ENCODE measurements at regions not wholly inside any gene's neighbourhood (a gene's known extent, or its start where the extent isn't known, plus 50 kb on each side); places are given as distances from the start of the nearest gene placed in this dataset.
"Not testable (repeated sequence)": the region's sequence is repeated elsewhere in the genome, so short reads cannot be mapped to it uniquely, and the experiment has no call there.

DNA sequence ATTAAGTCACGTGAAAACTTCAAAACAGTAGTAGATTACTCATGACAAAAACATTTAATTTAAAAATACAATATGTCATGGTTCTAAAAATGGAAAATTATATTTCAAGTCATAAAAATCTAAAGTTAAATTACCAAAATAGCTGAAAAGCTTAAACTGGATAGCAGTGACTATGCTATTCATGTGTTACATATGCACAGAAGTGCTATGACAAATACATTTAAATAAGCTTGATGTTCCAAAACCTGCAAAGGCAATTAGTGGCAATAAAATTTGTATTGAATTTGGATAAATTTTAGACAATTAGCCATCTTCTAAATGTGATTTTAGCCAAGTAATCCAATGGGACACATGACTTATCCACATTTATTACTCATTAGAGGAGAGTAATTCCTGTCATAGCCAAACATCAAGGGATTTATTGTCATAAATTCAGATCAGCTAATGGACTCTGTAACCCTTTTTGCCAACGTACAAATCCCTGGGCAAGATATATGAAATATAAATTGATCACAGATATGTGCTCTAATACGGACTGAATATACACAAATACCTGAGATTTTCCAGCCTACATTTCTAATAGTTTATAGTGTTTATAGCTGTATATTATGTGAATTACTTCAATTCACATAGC lies 419.4 kb downstream of the ISL1 start:
- H3K27ac ChIP-seq (ENCODE audit: low read depth in 1 of 2, low read length in 2 of 2): no peak overlapping the region
- no peaks in the 10 kb centered on the region for H3K27me3 ChIP-seq (ENCODE audit: control insufficient read depth in 1 of 2, insufficient read depth in 2 of 2, low read length in 1 of 2)
- ATAC-seq (ENCODE audit: low FRiP score): no peak
- intact Hi-C loops (cut with DNase I): no loop called here
- H3K9me3 ChIP-seq (ENCODE audit: control insufficient read depth, low read length): no peaks in the 10 kb centered on the region
- WGBS, 2 donors: 58 to 68% methylated on average over 3 of the region's 3 CpGs
- no peaks in the 10 kb centered on the region for H3K4me1 ChIP-seq (ENCODE audit: control insufficient read depth in 1 of 2, insufficient read depth in 2 of 2, low read length in 2 of 2)
- H3K36me3 ChIP-seq (ENCODE audit: control insufficient read depth in 1 of 2, insufficient read depth in 2 of 2, low read length in 1 of 2): no peaks in the 10 kb centered on the region
- no peak for DNase-seq
- H3K4me3 ChIP-seq (ENCODE audit: low read length in 2 of 2): no peak overlapping the region

DNA sequence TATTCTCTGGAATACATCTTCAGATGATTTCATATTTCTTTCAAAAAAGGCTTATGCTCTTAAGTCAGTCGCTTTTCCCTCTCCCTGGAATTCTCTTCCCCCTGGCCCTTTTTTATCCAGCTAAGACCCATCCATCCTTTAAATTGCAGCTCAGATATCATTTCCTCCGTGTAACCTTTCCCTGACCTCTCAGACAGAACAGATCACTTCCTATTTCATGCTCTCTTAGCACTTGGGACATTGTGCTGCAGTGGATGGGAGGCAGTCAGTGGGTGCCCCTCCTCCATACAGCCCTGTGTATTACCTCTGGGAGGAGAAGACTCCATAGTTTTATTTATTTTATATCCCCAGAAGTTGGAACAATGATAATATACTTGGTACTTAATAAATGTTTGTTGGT lies 423.4 kb downstream of the ISL1 start:
- ATAC-seq (ENCODE audit: low FRiP score) (no peak), DNase-seq (no peak)
- Histone ChIP-seq H3K4me1 (ENCODE audit: control insufficient read depth in 1 of 2, insufficient read depth in 2 of 2, low read length in 2 of 2) (no peaks in the 10 kb centered on the region), H3K36me3 (ENCODE audit: control insufficient read depth in 1 of 2, insufficient read depth in 2 of 2, low read length in 1 of 2) (no peaks in the 10 kb centered on the region), H3K9me3 (ENCODE audit: control insufficient read depth, low read length) (no peaks in the 10 kb centered on the region), H3K4me3 (ENCODE audit: low read length in 2 of 2) (no peak overlapping the region), H3K27me3 (ENCODE audit: control insufficient read depth in 1 of 2, insufficient read depth in 2 of 2, low read length in 1 of 2) (no peaks in the 10 kb centered on the region), H3K27ac (ENCODE audit: low read depth in 1 of 2, low read length in 2 of 2) (no peak overlapping the region)
- 18 to 30% methylated on average over 2 of the region's 2 CpGs for WGBS, 2 donors
- intact Hi-C loops (cut with DNase I): no loop called here

- H3K36me3 ChIP-seq (ENCODE audit: control insufficient read depth in 1 of 2, insufficient read depth in 2 of 2, low read length in 1 of 2): no peaks in the 10 kb centered on the region
- ATAC-seq (ENCODE audit: low FRiP score) (no peak), DNase-seq (no peak)
- no peaks in the 10 kb centered on the region for H3K27me3 ChIP-seq (ENCODE audit: control insufficient read depth in 1 of 2, insufficient read depth in 2 of 2, low read length in 1 of 2)
- intact Hi-C loops (cut with DNase I): no loop called here
- 32 to 34% methylated on average over 3 of the region's 3 CpGs for WGBS, 2 donors
- H3K9me3 ChIP-seq (ENCODE audit: control insufficient read depth, low read length): no peaks in the 10 kb centered on the region
- no peaks in the 10 kb centered on the region for H3K4me1 ChIP-seq (ENCODE audit: control insufficient read depth in 1 of 2, insufficient read depth in 2 of 2, low read length in 2 of 2)
- H3K4me3 ChIP-seq (ENCODE audit: low read length in 2 of 2): no peak overlapping the region
- H3K27ac ChIP-seq (ENCODE audit: low read depth in 1 of 2, low read length in 2 of 2): no peak overlapping the region
Measured at GRCh38 chr5:51810592-51810991, 427.3 kb downstream of the ISL1 start.

- ATAC-seq (ENCODE audit: low FRiP score): no peak
- no peak for DNase-seq
- 9 to 19% methylated on average over 4 of the region's 4 CpGs for WGBS, 2 donors
Measured at GRCh38 chr5:51811883-51812471, 428.7 kb downstream of the ISL1 start.

DNA sequence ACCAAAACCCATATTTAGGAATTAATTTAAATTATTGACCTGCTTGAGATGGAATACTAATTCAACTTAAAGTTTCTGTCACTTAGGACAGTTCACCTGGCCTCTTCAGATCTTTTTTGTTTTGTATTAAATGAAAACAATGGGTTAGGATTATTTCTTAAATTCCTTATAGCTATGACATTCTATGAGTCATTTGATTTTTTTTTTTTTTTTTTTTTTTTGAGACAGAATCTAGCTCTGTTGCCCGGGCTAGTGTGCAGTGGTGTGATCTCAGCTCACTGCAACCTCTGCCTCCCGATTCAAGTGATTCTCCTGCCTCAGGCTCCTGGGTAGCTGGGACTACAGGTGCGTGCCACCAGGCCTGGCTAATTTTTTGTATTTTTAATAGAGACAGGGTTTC lies 431.6 kb downstream of the ISL1 start:
- 86 to 95% methylated on average over 2 to 3 of the region's 3 CpGs for WGBS, 2 donors
- H3K4me3 ChIP-seq (ENCODE audit: low read length in 2 of 2); intact Hi-C loops (cut with DNase I): not testable (repeated sequence)

More at GRCh38 chr5:51811883-51812471, 428.7 kb downstream of the ISL1 start:
- H3K4me1 ChIP-seq (ENCODE audit: control insufficient read depth in 1 of 2, insufficient read depth in 2 of 2, low read length in 2 of 2): no peaks in the 10 kb centered on the region
- H3K4me3 ChIP-seq (ENCODE audit: low read length in 2 of 2): no peak overlapping the region
- no peak overlapping the region for H3K27ac ChIP-seq (ENCODE audit: low read depth in 1 of 2, low read length in 2 of 2)
- no peaks in the 10 kb centered on the region for H3K27me3 ChIP-seq (ENCODE audit: control insufficient read depth in 1 of 2, insufficient read depth in 2 of 2, low read length in 1 of 2)
- H3K9me3 ChIP-seq (ENCODE audit: control insufficient read depth, low read length): no peaks in the 10 kb centered on the region
- intact Hi-C loops (cut with DNase I): no loop called here
- no peaks in the 10 kb centered on the region for H3K36me3 ChIP-seq (ENCODE audit: control insufficient read depth in 1 of 2, insufficient read depth in 2 of 2, low read length in 1 of 2)

DNA sequence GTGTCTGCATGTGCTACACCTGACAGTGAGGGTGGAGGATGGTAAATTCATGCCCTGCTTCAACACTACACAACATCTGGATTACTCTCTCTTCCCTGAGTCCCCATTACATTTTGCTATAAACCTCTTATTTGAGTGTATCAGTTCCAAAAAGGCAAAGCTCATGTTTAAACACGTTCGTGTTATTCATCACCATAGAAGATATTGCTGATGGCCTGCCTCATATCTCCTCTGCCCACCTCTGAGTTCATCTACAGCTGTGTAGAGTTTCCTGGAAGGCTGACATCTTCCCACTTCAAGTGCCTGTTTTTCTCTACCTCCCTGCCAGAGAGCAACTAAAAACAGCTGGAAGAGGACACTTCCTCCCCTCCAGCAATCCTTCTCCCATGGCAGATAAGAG lies 433.2 kb downstream of the ISL1 start:
- intact Hi-C loops (cut with DNase I): no loop called here
- no peak for DNase-seq
- Histone ChIP-seq H3K9me3 (ENCODE audit: control insufficient read depth, low read length) (no peaks in the 10 kb centered on the region), H3K27ac (ENCODE audit: low read depth in 1 of 2, low read length in 2 of 2) (no peak overlapping the region), H3K27me3 (ENCODE audit: control insufficient read depth in 1 of 2, insufficient read depth in 2 of 2, low read length in 1 of 2) (no peaks in the 10 kb centered on the region), H3K4me3 (ENCODE audit: low read length in 2 of 2) (no peak overlapping the region), H3K36me3 (ENCODE audit: control insufficient read depth in 1 of 2, insufficient read depth in 2 of 2, low read length in 1 of 2) (no peaks in the 10 kb centered on the region), H3K4me1 (ENCODE audit: control insufficient read depth in 1 of 2, insufficient read depth in 2 of 2, low read length in 2 of 2) (no peaks in the 10 kb centered on the region)
- WGBS, 2 donors: 79 to 87% methylated on average over 2 of the region's 2 CpGs
- no peak for ATAC-seq (ENCODE audit: low FRiP score)

More for the DNA sequence above, 431.6 kb downstream of the ISL1 start:
- not testable (repeated sequence) for DNase-seq; H3K9me3 ChIP-seq (ENCODE audit: control insufficient read depth, low read length); ATAC-seq (ENCODE audit: low FRiP score); H3K27ac ChIP-seq (ENCODE audit: low read depth in 1 of 2, low read length in 2 of 2); H3K27me3 ChIP-seq (ENCODE audit: control insufficient read depth in 1 of 2, insufficient read depth in 2 of 2, low read length in 1 of 2); H3K4me1 ChIP-seq (ENCODE audit: control insufficient read depth in 1 of 2, insufficient read depth in 2 of 2, low read length in 2 of 2); H3K36me3 ChIP-seq (ENCODE audit: control insufficient read depth in 1 of 2, insufficient read depth in 2 of 2, low read length in 1 of 2)

DNA sequence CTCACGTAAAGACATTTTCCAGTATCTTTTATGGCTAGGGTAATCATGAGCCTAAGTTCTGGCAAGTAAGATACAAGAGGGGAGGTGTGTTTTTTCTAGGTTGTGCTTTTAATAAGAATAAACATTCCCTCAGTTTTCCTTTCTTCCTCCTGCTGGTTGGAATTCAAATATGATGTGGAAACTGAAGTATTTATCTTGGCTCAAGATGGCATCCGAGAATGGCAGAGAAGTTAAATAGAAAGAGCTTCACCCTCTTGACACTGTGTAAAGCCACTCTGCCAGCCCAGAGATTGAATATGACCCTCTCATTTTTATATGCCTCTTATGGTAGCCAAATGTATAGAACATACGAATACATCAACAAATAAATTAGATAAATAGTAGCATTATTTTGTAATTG lies 438.4 kb downstream of the ISL1 start:
- no peaks in the 10 kb centered on the region for H3K4me1 ChIP-seq (ENCODE audit: control insufficient read depth in 1 of 2, insufficient read depth in 2 of 2, low read length in 2 of 2)
- intact Hi-C loops (cut with DNase I): no loop called here
- no peaks in the 10 kb centered on the region for H3K27me3 ChIP-seq (ENCODE audit: control insufficient read depth in 1 of 2, insufficient read depth in 2 of 2, low read length in 1 of 2)
- no peak for DNase-seq
- no peak overlapping the region for H3K27ac ChIP-seq (ENCODE audit: low read depth in 1 of 2, low read length in 2 of 2)
- no peak overlapping the region for H3K4me3 ChIP-seq (ENCODE audit: low read length in 2 of 2)
- ATAC-seq (ENCODE audit: low FRiP score): no peak
- no peaks in the 10 kb centered on the region for H3K9me3 ChIP-seq (ENCODE audit: control insufficient read depth, low read length)
- WGBS, 2 donors: 23 to 28% methylated on average over 3 of the region's 3 CpGs
- H3K36me3 ChIP-seq (ENCODE audit: control insufficient read depth in 1 of 2, insufficient read depth in 2 of 2, low read length in 1 of 2): no peaks in the 10 kb centered on the region

DNA sequence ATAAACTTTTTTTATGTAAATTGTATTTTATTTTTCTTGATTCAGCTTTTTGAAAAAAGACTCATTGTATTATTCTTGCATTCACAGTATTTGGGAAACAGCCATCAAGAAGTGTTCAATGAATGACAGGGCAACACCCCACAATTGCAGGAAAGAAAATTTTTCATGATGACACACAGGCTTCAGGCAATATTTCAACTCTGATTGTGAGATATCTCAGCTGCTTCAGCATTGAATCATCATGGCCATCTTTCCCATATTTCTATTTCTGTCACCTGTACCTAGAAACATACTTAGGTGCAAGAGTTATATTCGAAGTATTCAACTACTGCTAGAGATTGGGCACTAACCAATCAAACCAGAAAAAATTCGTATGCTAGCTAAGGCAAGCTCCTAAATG lies 446.0 kb downstream of the ISL1 start:
- no peaks in the 10 kb centered on the region for H3K9me3 ChIP-seq (ENCODE audit: control insufficient read depth, low read length)
- ATAC-seq (ENCODE audit: low FRiP score) (no peak), DNase-seq (no peak)
- intact Hi-C loops (cut with DNase I): no loop called here
- H3K36me3 ChIP-seq (ENCODE audit: control insufficient read depth in 1 of 2, insufficient read depth in 2 of 2, low read length in 1 of 2): no peaks in the 10 kb centered on the region
- no peak overlapping the region for H3K27ac ChIP-seq (ENCODE audit: low read depth in 1 of 2, low read length in 2 of 2)
- WGBS, 2 donors: 58 to 69% methylated on average over 2 of the region's 2 CpGs
- no peaks in the 10 kb centered on the region for H3K27me3 ChIP-seq (ENCODE audit: control insufficient read depth in 1 of 2, insufficient read depth in 2 of 2, low read length in 1 of 2)
- no peaks in the 10 kb centered on the region for H3K4me1 ChIP-seq (ENCODE audit: control insufficient read depth in 1 of 2, insufficient read depth in 2 of 2, low read length in 2 of 2)
- no peak overlapping the region for H3K4me3 ChIP-seq (ENCODE audit: low read length in 2 of 2)

DNA sequence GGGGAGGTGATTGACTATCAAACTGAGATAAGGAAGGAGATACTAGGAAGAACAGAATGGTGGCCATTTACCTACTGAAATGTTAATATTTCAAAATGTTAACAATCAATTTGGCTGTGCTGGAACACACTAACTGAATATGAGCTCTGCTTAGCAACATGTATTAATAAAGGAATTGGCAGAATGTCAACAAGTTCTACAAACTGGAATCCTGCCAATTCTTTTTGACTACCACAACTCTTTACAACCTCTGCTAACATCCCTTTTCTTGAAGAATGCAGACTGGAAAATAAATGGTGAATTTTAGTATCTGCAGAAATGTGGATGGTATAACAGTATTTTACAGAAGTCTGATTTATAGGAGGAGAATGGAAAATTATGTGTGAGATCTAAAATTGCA lies 446.4 kb downstream of the ISL1 start:
- Histone ChIP-seq H3K27ac (ENCODE audit: low read depth in 1 of 2, low read length in 2 of 2) (no peak overlapping the region), H3K27me3 (ENCODE audit: control insufficient read depth in 1 of 2, insufficient read depth in 2 of 2, low read length in 1 of 2) (no peaks in the 10 kb centered on the region), H3K36me3 (ENCODE audit: control insufficient read depth in 1 of 2, insufficient read depth in 2 of 2, low read length in 1 of 2) (no peaks in the 10 kb centered on the region), H3K4me3 (ENCODE audit: low read length in 2 of 2) (no peak overlapping the region), H3K9me3 (ENCODE audit: control insufficient read depth, low read length) (no peaks in the 10 kb centered on the region), H3K4me1 (ENCODE audit: control insufficient read depth in 1 of 2, insufficient read depth in 2 of 2, low read length in 2 of 2) (no peaks in the 10 kb centered on the region)
- DNase-seq: no peak
- ATAC-seq (ENCODE audit: low FRiP score): no peak
- intact Hi-C loops (cut with DNase I): no loop called here

Measured in aorta (tissue), 5 donors.